NCI-H748 treated with DMSO at 0.1 percent for 48 hours (cell line): ENCODE measurements at regions not wholly inside any gene's neighbourhood (a gene's known extent, or its start where the extent isn't known, plus 50 kb on each side); places are given as distances from the start of the nearest gene placed in this dataset.
"Not testable (repeated sequence)": the region's sequence is repeated elsewhere in the genome, so short reads cannot be mapped to it uniquely, and the experiment has no call there.

Source experiments
- DNase-seq: peaks from one replicate; lab custom pipeline; 2025; lab: John Stamatoyannopoulos, UW

DNA sequence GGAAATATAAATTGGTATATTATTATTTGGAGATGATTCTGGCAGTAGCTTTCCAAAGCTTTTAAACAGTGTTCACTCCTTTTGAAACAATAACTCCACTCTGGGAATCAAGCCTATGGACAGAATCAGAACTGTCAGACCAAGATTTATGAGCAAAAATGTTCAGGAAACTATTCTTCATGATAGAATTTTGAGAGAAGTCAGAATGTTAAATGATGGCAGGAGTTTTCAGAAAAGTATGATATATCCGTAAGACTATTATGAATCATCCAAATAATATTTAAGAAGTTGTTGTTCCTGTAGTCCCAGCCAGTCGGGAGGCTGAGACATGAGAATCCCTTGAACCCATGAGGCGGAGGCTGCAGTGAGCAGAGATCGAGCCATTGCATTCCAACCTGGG lies 50.5 kb upstream of the ADGRG2 start:
- DNase-seq: no peak

DNA sequence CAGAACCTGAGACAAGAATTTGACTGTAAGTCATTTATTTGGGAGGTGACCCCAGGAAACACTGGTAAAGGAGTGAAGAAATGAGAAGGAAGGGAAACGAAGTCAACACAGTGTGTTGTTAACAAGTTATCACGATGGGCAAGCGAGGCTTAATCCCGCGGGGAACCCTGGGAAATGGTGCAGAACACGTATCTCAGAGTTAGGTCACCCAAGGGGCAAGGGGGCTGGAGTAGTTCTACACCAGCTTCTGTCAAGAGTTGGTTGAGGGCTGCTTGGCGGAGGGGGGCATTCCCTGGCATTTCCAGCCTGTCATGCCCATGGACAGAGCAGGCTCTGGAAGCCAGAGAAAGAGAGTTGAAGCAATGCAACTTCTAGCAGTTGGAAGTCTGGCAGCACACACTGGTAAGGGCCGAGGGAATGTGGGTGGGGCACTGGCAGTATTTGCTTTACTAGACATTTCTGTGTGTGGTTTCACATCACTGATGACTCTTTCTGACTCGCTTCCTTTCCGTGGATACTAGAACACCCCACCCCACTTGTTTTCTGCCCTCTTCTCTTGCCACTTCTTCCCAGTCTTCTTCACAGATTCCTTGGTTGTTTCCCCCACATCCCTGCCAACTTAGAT lies 52.2 kb upstream of the ADGRG2 start:
- no peak for DNase-seq

DNA sequence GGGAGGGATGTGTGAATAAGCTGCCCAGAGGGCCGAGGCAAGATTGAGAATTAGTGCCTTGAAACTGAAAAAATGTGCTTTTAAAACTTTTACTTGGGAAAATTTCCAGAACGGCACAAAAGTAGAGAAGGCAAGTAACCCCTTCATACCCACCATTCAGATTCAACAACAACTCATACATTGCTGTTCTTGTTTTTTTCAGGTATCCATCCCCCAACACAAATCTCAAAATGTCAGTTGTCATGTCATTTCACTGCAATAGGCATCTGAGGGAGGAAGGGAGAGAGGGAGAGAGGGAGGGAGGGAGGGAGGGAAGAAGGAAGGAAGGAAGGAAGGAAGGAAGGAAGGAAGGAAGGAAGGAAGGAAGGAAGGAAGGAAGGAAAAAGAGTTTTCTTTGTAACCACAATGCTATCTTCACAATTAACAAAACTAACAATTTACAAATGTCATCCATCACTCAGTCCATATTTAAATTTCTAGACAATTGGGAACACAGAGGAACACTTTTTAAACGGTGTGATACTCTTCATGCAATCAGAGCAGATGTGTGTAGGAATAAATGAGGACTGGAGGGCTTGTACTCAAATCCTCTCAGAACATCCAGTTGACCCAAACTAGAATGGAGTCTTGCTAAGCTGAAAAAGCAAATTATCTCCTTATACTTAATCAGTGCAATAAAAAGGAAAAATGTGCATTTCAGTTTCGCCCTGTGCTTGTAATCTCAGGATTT lies 54.8 kb upstream of the ADGRG2 start:
- no peak for DNase-seq

DNA sequence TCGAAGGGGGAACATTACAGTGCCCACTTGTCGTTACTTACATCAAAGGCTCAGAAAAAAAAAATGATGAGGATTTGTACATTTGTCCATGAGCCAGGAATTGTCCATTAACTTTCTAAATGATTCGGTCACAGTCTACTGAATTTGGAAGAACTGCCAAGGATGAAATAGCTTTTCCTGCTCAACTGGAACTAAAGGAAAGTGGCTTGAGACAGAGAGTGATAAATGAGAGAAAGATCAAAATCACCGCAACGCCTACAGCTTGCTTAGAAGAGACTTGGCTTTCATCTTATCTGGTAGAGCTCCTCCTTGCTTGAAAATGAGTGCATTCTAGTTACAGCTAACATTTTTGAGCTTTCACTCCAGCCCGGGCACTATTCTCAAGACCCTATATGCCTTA lies 55.5 kb upstream of the ADGRG2 start:
- DNase-seq: no peak

DNA sequence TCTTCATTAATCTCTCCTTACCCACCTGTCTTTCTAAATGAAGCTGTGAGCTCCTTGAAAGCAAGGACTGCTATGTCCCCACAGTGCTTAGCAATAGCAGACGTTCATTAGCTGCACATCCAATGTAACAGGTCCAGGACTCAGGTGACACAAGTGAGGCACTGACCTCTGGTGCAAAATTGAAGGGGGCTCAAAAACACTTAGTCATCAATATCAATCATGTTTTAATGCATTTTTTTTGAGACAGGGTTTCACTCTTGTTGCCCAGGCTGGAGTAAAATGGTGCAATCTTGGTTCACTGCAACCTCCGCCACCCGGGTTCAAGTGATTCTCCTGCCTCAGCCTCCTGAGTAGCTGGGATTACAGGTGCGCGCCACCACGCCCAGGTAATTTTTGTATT lies 56.1 kb upstream of the ADGRG2 start:
- DNase-seq: no peak

DNA sequence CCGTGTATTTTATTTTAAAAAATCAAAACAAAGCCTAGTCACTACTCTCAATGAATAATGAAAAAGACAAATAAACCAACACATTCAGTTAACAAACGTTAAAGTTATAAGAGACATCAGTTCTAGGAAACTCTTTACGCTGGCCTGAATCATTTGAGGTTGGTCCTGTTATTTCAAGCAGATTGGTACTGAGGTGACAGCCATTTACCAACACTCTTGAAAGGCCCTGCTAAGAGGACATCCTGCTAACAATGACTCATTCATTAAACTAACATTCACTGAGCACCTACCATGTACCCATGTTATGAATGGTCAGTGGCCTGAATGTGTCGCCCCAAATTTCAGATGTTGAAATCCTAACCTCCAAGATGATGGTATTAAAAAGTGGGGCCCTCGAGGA lies 57.1 kb upstream of the ADGRG2 start:
- no peak for DNase-seq

DNA sequence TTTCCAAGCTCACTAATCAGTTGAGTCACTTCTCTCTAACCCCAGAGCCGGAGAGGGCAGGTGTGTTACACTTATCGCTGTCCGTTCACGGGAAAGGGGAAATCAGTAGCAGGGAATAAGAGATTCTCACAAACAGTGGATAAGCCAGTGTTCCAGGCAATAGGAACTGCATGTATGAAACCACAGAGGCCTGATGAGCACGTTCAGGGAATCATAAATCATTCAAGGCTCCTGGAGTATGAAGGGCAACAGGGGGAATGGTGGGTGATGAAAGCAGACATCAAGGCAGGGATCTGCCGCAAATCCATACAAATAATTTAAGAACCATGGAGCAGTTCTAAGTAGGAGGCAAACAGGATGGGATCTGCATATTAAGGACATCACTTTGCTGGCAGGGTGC lies 59.1 kb upstream of the ADGRG2 start:
- DNase-seq: no peak

DNA sequence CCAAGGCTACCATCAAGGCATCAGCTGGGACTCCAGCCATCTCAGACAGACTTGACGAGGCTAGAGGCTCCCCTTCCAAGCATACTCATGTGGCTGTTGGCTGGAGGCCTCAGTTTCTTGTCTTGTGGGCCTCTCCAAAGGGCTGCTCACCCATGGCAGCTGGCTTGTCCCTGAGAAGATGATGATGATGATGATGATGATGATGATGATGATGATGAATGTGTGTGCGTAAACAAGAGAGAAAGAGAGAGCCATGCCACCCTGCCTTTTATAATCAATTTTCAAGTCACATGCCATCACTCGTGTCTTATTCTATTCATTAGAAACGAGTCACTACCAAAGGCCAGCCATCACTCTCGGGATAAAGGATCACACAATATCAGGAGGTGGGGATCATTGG lies 60.5 kb upstream of the ADGRG2 start:
- DNase-seq: no peak

DNA sequence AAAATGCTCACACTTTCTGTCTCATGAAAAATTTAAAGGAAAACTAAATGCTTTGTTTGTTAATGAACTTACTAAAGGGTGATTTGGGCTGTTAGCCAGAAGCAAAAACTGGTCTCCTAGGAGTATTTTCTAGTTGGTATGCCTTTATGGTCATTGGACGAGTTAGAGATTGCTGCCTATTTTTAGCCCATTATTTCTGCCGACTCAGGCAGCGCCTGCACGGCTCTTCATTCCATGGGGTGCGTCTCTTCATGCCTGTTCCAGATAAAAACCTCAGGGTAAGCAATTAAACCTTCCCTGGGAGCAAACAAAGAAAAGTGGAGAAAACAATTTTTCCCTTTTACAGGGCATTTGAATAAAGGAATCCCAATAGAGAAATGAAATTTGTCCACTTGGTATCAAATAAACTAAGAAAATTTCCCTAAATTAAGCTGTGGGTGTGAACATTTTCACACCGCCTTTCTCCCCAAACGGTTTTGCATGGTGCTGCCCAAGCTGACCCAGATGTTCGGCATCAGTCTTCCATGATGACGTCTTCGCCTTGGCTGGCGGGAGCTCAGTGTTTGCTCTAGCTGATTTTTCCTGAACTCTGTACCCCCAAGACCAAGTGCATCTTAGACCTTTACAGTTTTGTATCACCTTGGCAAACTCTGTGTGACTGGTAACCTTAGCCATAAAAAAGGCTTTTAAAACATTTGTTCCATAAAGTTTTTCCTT lies 61.7 kb upstream of the ADGRG2 start:
- DNase-seq: no peak

DNA sequence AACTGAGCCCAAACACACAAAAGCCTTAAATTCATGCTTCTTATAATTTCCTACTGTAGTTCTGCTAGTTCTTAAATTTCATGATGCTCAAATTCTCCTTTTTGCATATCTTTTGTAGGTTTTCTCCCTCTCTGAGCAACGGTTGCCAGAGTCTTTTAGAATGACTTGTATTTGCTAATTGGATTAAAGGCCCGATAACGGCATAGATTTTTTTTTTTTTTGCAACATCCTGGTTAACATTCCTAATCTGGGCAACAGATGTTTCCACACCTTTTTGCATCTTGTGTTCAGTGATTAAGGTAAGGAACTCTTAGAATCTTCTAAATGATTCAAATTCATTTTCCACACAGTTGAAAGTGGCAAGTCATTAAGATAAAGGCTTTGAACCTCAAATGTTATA lies 66.3 kb upstream of the ADGRG2 start:
- DNase-seq: no peak

DNA sequence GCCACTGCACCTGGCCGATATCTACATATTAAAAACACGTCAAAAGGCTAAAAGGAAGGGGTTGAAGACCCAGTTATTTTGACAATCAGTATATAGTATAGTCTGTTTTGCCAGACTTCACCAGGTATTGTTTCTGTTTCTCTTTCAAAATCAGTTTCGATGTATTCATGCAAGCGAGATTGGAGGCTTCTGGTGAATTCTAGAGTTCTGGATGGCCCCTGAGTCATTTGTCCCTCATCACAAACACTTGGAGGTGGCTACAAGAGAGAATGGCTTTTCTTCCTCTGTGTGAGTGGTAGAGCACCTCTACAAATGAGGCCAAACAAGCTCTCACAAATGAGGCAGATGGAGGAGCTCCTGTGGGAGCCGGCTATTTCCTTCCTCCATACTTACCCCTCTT lies 68.6 kb upstream of the ADGRG2 start:
- no peak for DNase-seq

DNA sequence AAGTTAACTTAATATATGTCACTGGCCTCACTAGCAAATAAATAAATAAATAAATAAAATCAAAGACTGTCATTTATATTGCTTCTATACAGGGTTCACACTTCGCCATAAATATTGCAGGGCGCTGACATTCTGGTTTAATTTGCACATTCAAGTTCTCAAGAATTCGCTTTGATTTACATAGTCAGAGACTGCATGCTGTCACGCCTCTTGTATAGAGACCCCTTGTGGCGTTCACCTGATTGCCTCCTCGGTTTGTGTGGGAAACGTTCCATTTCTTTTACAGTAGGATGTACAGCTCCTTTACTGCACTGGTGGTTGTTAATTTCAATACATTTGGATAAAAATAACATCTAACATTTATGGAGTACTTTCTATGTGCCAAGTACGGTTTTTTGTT lies 71.3 kb upstream of the ADGRG2 start:
- no peak for DNase-seq

DNA sequence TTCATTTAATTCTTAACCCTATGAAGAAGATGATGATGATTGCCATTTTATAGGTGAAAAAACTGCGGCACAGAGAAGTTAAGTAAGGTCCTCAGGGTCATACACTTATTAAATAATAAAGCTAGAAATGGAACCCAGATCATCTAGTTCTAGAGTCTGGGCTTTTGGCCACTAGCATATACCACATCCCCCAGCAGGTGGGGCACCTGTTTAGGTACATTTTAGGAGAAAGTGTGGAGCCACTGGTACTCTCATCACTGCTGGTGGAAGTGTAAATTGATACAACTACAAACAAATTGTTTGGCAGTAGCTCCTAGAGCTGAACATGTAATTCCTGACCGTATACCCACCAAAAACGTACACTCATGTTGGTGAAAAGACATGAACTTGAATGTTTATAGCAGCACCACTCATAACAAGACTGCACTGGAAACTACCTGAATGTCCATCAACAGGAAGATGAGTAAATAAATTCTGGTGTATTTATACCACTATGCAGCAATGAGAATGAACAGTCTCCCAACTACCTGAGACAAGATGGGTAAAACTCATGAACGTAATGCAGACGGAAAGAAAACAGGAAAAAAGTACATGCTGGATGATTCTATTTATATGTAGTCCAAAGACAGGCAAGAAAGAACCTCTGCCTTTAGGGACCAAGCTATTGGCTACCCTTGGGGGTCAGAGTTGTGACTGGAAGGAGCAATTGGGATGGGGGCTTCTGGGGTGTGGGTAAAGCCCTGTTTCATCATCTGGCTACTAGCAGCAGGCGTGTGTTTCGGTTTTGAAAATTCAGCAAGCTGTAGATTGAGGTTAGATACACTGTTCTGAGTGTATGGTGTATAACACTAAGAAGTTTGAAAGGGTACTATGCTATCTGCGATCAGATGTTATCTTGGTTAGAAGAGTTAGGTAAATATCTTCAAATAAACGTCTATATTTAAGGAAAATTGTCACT lies 72.3 kb upstream of the ADGRG2 start:
- DNase-seq: no peak

DNA sequence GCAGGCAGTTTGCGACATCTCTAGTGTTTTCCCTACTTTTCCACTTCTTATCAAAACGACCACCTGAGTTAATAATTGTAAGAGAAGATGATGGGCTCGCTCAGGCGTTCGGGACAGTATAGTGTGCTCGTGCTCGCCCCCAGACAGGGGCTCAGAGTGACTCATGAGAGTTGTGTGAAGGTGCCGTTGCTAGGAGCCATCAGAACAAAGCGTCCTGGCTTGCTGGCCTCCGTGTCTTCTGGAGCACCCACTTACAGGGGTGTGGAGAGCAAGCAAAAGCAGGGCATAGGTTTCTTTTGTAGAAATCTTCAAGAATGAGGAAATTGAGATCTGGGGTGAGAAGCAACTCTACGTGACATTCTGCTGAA lies 73.0 kb upstream of the ADGRG2 start:
- DNase-seq: no peak

DNA sequence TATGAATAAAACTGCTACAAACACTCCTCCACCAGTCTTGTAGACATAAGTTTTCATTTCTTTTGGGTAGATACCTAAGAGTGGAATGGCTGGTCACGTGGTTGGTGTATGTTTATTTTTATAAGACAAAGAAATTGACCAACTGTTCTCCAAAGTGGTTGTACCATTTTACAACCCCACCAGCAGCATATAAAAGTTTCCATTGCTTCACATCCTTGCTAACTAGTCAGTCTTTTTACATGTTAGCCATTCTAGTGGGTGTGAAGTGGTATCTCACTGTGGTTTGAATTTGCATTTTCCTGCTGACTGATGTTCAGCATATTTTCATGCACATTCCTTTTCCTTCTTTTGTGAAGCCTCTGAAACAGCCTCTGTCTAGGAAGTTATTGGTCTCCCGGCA lies 76.2 kb upstream of the ADGRG2 start:
- no peak for DNase-seq

DNA sequence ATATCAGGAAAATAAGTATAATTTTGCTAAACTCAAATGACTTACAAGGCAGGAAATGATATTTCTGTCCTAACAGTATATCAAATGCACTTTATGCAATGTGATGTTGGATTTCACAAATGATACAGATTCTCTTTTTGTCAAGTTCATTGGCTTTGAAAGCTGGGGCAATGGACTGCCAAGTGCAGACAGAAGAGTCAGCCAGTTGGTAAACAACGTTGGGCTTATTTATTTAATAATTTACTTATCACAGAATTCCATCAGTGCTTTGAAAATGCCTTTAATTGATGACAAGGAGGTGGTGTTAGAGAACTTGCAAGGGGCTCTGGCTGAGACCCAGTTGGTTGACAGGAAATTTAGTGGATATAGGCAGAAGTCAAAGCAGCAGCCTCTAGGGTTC lies 79.9 kb upstream of the ADGRG2 start:
- DNase-seq: no peak

DNA sequence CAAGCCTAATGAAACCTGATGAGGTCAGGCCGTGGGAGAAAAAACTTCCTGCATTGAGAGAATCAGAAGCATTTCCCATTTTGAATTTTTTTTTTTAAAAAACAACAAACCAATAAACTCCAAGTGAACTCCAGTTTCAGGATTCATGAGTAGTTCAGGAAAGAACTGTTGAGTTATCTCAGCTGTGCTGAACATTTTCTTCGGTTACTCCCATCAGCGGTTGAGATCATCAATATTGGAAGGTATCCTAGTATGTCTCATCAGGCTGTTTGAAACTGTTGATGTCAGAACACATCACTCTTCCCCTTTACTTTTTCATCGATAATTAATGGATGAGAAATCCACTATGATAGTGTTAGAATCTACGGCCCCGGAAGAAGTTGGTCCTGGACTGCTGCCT lies 82.4 kb upstream of the ADGRG2 start:
- no peak for DNase-seq

DNA sequence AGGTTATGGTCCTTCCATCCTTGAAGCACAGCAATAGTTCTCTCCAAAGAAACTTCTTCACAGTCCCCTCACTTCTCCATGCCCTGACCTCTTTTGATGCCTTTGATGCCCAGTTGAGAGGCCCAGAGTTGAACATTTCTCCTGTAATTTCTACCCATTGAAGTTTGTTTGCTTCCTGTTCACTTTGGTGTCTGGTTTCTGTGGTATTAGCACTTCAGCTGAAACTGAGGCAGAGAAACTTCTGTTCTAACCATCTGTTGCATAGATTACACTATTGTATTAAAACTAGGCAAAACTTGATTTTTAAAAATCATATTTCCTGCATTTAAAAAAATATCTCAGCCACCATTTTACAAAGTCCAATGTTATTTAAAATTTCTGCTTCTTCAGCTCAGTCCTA lies 89.8 kb upstream of the ADGRG2 start:
- no peak for DNase-seq

DNA sequence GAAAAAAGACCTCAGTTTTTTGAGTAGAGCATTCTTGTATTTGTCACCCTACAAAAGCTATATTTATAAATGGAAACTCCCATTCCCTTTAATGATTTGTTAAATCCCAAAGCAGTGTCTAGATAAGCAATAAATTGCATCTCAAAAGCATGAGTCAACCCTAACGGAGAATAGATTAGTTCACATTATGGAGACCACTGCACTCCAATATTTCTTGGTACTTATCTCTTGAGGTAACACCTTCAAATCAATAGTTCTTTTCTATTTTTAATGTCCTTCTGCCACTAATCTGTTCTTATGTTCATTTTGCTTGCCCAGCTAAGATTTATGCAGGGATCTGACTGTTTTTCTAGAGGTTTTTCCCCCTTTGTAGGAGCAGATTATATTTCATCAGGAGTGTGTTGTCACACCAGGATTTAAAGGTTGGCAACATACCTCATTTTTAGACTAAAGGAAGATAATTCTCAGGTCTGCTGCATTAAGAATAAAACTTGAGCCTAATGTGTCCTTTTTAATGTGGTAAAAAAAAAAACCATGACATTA lies 91.4 kb upstream of the ADGRG2 start:
- DNase-seq: no peak

DNA sequence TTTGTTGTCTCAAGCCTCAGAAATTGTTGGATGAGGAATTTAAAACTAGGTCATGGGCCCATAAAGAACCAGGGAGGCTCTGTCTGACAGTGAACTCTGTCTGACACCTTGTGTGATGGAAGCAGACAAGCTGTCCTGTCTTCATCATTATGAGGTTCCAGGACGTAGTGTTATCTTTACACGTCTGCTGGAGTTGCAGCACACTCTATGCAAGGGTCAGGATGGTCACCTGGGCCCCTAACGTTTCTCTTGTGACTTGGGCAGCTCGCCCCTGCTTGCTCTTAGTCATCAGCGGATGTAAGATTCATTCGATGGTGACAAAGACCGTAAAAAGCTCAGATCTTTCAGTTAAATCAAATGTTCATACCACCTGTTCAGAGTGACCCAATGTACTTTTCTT lies 92.0 kb upstream of the ADGRG2 start:
- no peak for DNase-seq

DNA sequence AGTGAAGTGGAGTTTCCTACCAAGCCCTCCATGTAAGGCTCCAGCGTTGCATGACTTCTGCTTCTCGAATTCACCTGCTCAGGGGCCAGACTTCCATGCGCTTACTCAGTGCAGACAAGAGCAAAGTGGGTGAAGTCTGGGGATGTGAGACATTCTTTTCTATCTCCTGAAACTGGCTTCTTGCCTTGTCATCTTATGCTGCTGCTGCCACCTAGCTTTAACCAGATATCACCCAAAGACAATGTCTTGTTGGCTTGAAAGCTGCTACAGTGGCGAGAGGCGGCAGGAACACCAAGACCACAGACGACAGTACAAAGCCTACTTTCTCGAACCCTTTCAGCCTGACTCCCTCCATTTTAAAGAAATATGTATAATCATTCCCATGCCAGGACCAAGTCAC lies 103.6 kb upstream of the ADGRG2 start:
- DNase-seq: peak; percentile 4

DNA sequence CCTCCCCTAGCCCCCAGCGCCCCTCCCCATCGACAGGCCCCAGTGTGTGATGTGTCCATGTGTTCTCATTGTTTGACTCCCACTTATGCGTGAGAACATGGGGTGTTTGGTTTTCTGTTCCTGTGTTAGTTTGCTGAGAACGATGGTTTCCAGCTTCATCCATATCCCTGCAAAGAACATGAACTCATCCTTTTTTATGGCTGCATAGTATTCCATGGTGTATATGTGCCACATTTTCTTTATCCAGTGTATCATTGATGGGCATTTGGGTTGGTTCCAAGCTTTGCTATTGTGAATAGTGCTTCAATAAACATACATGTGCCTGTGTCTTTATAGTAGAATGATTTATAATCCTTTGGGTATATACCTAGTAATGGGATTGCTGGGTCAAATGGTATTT lies 107.6 kb upstream of the ADGRG2 start:
- not testable (repeated sequence) for DNase-seq
